Endothelial cell of umbilical vein (primary cell): ENCODE measurements at regions not wholly inside any gene's neighbourhood (a gene's known extent, or its start where the extent isn't known, plus 50 kb on each side); places are given as distances from the start of the nearest gene placed in this dataset.

Source experiments
- BruUV-seq: library from RNA; stranded (reverse); fragments of 400-500 nt; replicated peaks from 2 replicates; lab custom pipeline; 2021; lab: Mats Ljungman, UMichigan
- CTCF ChIA-PET: fragments of 300-600, 350-600 bp; sonication (Branson Sonifier 250); formaldehyde crosslinking; loops from one replicate; lab custom pipeline; 2021; ENCODE audit warnings: antibody characterized with exemption, inconsistent platforms; lab: Charles Lee
- POLR2A ChIA-PET: fragments of 300-600, 350-600 bp; sonication (Branson Sonifier 250); formaldehyde crosslinking; loops from one replicate; lab custom pipeline; 2021; ENCODE audit warnings: antibody characterized with exemption, inconsistent platforms; lab: Charles Lee
- DNase-seq: peaks from one replicate; pipeline ENCODE4 v3.0.0-alpha.2; 2011; ENCODE audit warnings: low read depth, low spot score
- FAIRE-seq: peaks from 2 replicates; lab custom pipeline; 2011; peaks lifted over from hg19 to GRCh38; lab: Jason Lieb, UNC
- H2AFZ ChIP-seq: 2 replicates; pipeline ENCODE4 v1.6.0; 2012; ENCODE audit warnings: low read depth, low read length, control low read depth, inconsistent platforms
- H3K27ac ChIP-seq: 2 replicates; pipeline ENCODE4 v1.5.1; 2011; ENCODE audit warnings: low read depth, mild to moderate bottlenecking, control low read depth, low read length, moderate library complexity; ENCODE audit not compliant: insufficient read depth
- H3K27me3 ChIP-seq, 2 experiments: 2 replicates each; pipeline versions ENCODE4 v1.6.0 to v1.6.1; 2011; ENCODE audit warnings: low read length in 2 of 2, mixed read lengths in 1 of 2; ENCODE audit not compliant: control insufficient read depth in 2 of 2, insufficient read depth in 2 of 2
- H3K36me3 ChIP-seq, 2 experiments: 2 replicates in 1 of 2; 3 replicates in 1 of 2; pipeline ENCODE4 v1.5.1; 2011; ENCODE audit warnings: low read length in 2 of 2, mild to moderate bottlenecking in 1 of 2, moderate library complexity in 1 of 2; ENCODE audit not compliant: control insufficient read depth in 2 of 2, insufficient read depth in 2 of 2; ENCODE audit errors: extremely low read depth in 1 of 2
- H3K4me1 ChIP-seq: 3 replicates; pipeline ENCODE4 v1.5.1; 2011; ENCODE audit warnings: mild to moderate bottlenecking, low read length; ENCODE audit not compliant: control insufficient read depth, insufficient read depth; ENCODE audit errors: extremely low read depth
- H3K4me2 ChIP-seq: 2 replicates; pipeline ENCODE4 v1.6.1; 2011; ENCODE audit warnings: low read length, control low read depth, mixed read lengths; ENCODE audit not compliant: insufficient read depth
- H3K4me3 ChIP-seq, 3 experiments: fragments of 200-600 bp in 1 of 3; sonication (generic), shearing (Covaris generic) in 1 of 3; replicated peaks in 1 of 3; 2 replicates each; pipeline ENCODE4 v1.5.1; 2011 to 2016; ENCODE audit warnings: control low read depth in 3 of 3, low read length in 3 of 3, mild to moderate bottlenecking in 2 of 3, inconsistent platforms in 1 of 3, low read depth in 1 of 3, moderate library complexity in 1 of 3; ENCODE audit not compliant: insufficient read depth in 1 of 3
- H3K79me2 ChIP-seq: 2 replicates; pipeline ENCODE4 v1.6.0; 2012; ENCODE audit warnings: low read length, inconsistent platforms; ENCODE audit not compliant: control insufficient read depth, insufficient read depth
- H3K9ac ChIP-seq: replicated peaks from 2 replicates; pipeline ENCODE3; 2011; ENCODE audit warnings: low read length, control low read depth; ENCODE audit not compliant: insufficient read depth; ENCODE audit errors: extremely low read depth
- H3K9me1 ChIP-seq: replicated peaks from 3 replicates; pipeline ENCODE4 v1.6.0; 2011; ENCODE audit warnings: mild to moderate bottlenecking, low read length; ENCODE audit not compliant: control insufficient read depth, insufficient read depth; ENCODE audit errors: extremely low read depth
- H3K9me3 ChIP-seq: replicated peaks from 2 replicates; pipeline ENCODE4 v1.5.1; 2012; ENCODE audit warnings: low read length, inconsistent platforms; ENCODE audit not compliant: control insufficient read depth, insufficient read depth
- H4K20me1 ChIP-seq: replicated peaks from 2 replicates; pipeline ENCODE3; 2011; ENCODE audit warnings: mild to moderate bottlenecking, low read length; ENCODE audit not compliant: control insufficient read depth, insufficient read depth; ENCODE audit errors: extremely low read depth
- EZH2 ChIP-seq: IDR thresholded peaks from 2 replicates; pipeline ENCODE4 v1.6.1; 2012; ENCODE audit warnings: borderline replicate concordance, low read depth, mild to moderate bottlenecking, moderate library complexity, low read length, inconsistent platforms; ENCODE audit not compliant: severe bottlenecking
- FOS ChIP-seq: IDR thresholded peaks from 2 replicates; pipeline ENCODE4 v1.6.1; 2011; ENCODE audit warnings: mild to moderate bottlenecking, low read length, moderate library complexity, borderline replicate concordance; ENCODE audit not compliant: insufficient read depth
- GATA2 ChIP-seq: IDR thresholded peaks from 2 replicates; pipeline ENCODE4 v1.7.0; 2011; ENCODE audit warnings: low read depth, mild to moderate bottlenecking, moderate library complexity, mixed read lengths, low read length; ENCODE audit not compliant: insufficient read length, insufficient read depth
- JUN ChIP-seq: IDR thresholded peaks from 2 replicates; pipeline ENCODE4 v1.6.1; 2011; ENCODE audit warnings: borderline replicate concordance, low read depth; ENCODE audit not compliant: insufficient read length, insufficient read depth
- POLR2A ChIP-seq: IDR thresholded peaks from 2 replicates; pipeline ENCODE4 v1.6.1; 2012; ENCODE audit warnings: low read depth, mild to moderate bottlenecking, control low read depth, low read length
- POLR2AphosphoS5 ChIP-seq: IDR thresholded peaks from 2 replicates; pipeline ENCODE4 v1.6.1; 2012; ENCODE audit warnings: low read depth, mild to moderate bottlenecking, control low read depth, low read length, moderate library complexity; ENCODE audit not compliant: insufficient read depth
- dilution Hi-C: fragments of 300-500 bp; cut with MboI; formaldehyde crosslinking; loops from one replicate; pipeline ENCODE4 v1.15.0; 2019; ENCODE audit warnings: low sequenced_read_pairs; ENCODE audit not compliant: extremely low pct_ligation_motif_present
- intact Hi-C: fragments of 100-400 bp; cut with micrococcal nuclease; formaldehyde crosslinking; loops from one replicate; pipeline ENCODE4 v1.10.0; 2022
- TF ChIP-seq, protein P1 (sequence below), 2 donors: IDR thresholded peaks; 1 replicate in 1 of 2; 2 replicates in 1 of 2; pipeline ENCODE4 v1.5.1; 2011; ENCODE audit warnings: low read length in 2 of 2, mild to moderate bottlenecking in 2 of 2, moderate library complexity in 2 of 2, control low read depth in 1 of 2, inconsistent platforms in 1 of 2, low read depth in 1 of 2; ENCODE audit not compliant: insufficient read depth in 1 of 2; ENCODE audit errors: extremely low read depth in 1 of 2
- TF ChIP-seq, protein P2 (sequence below): IDR thresholded peaks from 2 replicates; pipeline ENCODE4 v1.6.1; 2011; ENCODE audit not compliant: insufficient read depth, insufficient read length

DNA sequence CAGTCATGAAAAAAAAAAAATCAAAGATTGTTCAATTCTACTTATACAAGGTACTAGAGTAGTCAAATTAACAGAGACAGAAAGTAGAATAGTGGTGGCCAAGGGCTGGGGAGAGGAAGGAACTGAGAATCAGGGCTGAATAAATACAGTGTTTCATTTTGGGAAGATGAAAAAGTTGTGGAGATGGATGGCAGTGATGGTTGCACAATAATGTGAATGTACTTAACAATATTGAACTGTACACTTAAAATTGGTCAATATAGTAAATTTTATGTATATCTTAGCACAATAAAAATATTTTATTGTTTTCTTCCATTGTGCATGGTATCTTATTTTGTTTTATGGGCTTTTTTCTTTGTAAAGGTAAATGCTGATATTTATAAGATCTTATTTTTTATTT lies 262.2 kb upstream of the AGTR1 start:
- H3K4me1 ChIP-seq: no peaks in the 10 kb centered on the region
- no peak overlapping the region for H3K4me3 ChIP-seq
- TF ChIP-seq, protein P1, sequence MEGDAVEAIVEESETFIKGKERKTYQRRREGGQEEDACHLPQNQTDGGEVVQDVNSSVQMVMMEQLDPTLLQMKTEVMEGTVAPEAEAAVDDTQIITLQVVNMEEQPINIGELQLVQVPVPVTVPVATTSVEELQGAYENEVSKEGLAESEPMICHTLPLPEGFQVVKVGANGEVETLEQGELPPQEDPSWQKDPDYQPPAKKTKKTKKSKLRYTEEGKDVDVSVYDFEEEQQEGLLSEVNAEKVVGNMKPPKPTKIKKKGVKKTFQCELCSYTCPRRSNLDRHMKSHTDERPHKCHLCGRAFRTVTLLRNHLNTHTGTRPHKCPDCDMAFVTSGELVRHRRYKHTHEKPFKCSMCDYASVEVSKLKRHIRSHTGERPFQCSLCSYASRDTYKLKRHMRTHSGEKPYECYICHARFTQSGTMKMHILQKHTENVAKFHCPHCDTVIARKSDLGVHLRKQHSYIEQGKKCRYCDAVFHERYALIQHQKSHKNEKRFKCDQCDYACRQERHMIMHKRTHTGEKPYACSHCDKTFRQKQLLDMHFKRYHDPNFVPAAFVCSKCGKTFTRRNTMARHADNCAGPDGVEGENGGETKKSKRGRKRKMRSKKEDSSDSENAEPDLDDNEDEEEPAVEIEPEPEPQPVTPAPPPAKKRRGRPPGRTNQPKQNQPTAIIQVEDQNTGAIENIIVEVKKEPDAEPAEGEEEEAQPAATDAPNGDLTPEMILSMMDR (IDR thresholded peaks at IDR 0.05; ENCODE audit: extremely low read depth in 1 of 2, insufficient read depth in 1 of 2, low read depth in 1 of 2, low read length in 2 of 2): no peak
- no peak for TF ChIP-seq FOS
- TF ChIP-seq GATA2: no peak
- TF ChIP-seq, protein P2, sequence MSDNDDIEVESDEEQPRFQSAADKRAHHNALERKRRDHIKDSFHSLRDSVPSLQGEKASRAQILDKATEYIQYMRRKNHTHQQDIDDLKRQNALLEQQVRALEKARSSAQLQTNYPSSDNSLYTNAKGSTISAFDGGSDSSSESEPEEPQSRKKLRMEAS: no peak
- TF ChIP-seq EZH2: no peak
- no peak for TF ChIP-seq POLR2AphosphoS5
- no peak for TF ChIP-seq JUN
- TF ChIP-seq POLR2A: no peak
- no peaks in the 10 kb centered on the region for H3K9me3 ChIP-seq
- H3K27me3 ChIP-seq: no peaks in the 10 kb centered on the region
- FAIRE-seq: no peak
- DNase-seq: no peak
- no peaks in the 10 kb centered on the region for H3K9me1 ChIP-seq
- POLR2A ChIA-PET: no interaction called here
- H2AFZ ChIP-seq: no peak overlapping the region
- H3K4me2 ChIP-seq: no peak overlapping the region
- H3K79me2 ChIP-seq: no peaks in the 10 kb centered on the region
- CTCF ChIA-PET: no interaction called here
- intact Hi-C loops (no loop called here), dilution Hi-C loops (no loop called here)
- BruUV-seq: no TSS peak
- no peaks in the 10 kb centered on the region for H4K20me1 ChIP-seq
- H3K27ac ChIP-seq: no peak overlapping the region
- H3K36me3 ChIP-seq: no peaks in the 10 kb centered on the region
- H3K9ac ChIP-seq: no peak overlapping the region
